Karpas-422 (cell line): ENCODE measurements at regions not wholly inside any gene's neighbourhood (a gene's known extent, or its start where the extent isn't known, plus 50 kb on each side); places are given as distances from the start of the nearest gene placed in this dataset.

Experiments used
- DNase-seq: peaks from one replicate; pipeline ENCODE4 v3.0.0-alpha.2; 2015
- H2AFZ ChIP-seq: fragments of 200-600 bp; sonication (generic); 2 replicates; pipeline ENCODE4 v1.6.1; 2014; ENCODE audit warnings: antibody characterized with exemption, low read length, mixed read lengths
- H3K27ac ChIP-seq: fragments of 200-600 bp; sonication (generic); 2 replicates; pipeline ENCODE4 v1.5.1; 2014; ENCODE audit warnings: mild to moderate bottlenecking, low read length, moderate library complexity
- H3K27me3 ChIP-seq: fragments of 200-600 bp; sonication (generic); 2 replicates; pipeline ENCODE4 v1.6.1; 2014; ENCODE audit warnings: low read length, mixed read lengths
- H3K36me3 ChIP-seq: fragments of 200-600 bp; sonication (generic); 2 replicates; pipeline ENCODE4 v1.6.1; 2014; ENCODE audit warnings: low read length, mixed read lengths; ENCODE audit not compliant: insufficient read depth
- H3K4me1 ChIP-seq: fragments of 200-600 bp; sonication (generic); 2 replicates; pipeline ENCODE4 v1.6.1; 2014; ENCODE audit warnings: mild to moderate bottlenecking, low read length, mixed read lengths
- H3K4me2 ChIP-seq: fragments of 200-600 bp; sonication (generic); 2 replicates; pipeline ENCODE4 v1.6.1; 2014; ENCODE audit warnings: low read length, low read depth, mild to moderate bottlenecking; ENCODE audit not compliant: poor library complexity, severe bottlenecking
- H3K4me3 ChIP-seq: fragments of 200-600 bp; sonication (generic); 2 replicates; pipeline ENCODE4 v1.5.1; 2014; ENCODE audit warnings: mild to moderate bottlenecking, antibody characterized with exemption, low read length, mixed read lengths
- H3K79me2 ChIP-seq: fragments of 200-600 bp; sonication (generic); 2 replicates; pipeline ENCODE4 v1.6.1; 2014; ENCODE audit warnings: mild to moderate bottlenecking, low read length, mixed read lengths
- H3K9ac ChIP-seq: fragments of 200-600 bp; sonication (generic); 2 replicates; pipeline ENCODE4 v1.6.0; 2014; ENCODE audit warnings: low read length
- H3K9me2 ChIP-seq: fragments of 200-600 bp; sonication (generic), shearing (Covaris generic); replicated peaks from 2 replicates; pipeline ENCODE4 v1.6.0; 2014; ENCODE audit warnings: mild to moderate bottlenecking, low read length, moderate library complexity; ENCODE audit not compliant: insufficient read depth
- H3K9me3 ChIP-seq: fragments of 300-700, 200-600 bp; sonication (generic); 2 replicates; pipeline ENCODE4 v1.6.1; 2014; ENCODE audit warnings: low read length, mixed read lengths
- H4K20me1 ChIP-seq: fragments of 200-600 bp; sonication (generic); 2 replicates; pipeline ENCODE4 v1.6.1; 2014; ENCODE audit warnings: mild to moderate bottlenecking, antibody characterized with exemption, low read length, low read depth; ENCODE audit not compliant: insufficient read depth

DNA sequence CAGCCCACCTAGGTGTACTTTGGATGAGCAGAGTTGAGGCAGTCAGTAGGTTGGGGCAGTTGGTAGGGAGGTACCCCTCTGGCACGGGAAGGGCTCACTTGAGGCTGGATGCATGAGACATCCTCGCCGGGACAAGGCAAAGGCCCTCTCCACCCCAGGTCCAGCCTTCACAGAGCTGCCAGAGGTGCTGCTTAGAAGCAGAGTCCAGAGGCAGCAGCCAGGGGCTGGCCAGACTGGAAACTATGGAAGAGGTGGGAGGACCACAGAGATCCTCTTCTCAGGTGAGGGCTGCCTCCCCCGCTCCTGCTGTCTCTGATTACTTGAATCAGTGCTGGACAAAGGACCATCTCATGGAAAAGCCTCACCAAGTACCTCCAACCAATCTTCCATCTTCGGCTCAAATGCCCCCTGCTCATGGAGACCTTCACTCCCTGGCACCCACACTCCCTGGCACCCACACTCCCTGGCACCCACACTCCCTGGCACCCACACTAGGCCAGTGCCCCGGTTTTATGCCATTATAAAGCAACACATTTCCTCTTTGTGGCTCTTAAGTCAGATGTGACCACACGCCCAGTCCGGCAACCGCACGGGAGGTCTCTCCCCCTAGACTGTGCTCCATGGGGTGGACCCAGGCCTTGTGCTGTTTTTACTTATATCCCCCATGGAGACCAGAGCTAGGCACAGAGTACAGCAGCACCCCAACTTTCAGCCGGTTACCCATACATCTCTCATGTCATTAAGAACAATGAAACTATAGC is 100.1 kb downstream of the YTHDF1 start:
- Histone ChIP-seq H2AFZ (no peak overlapping the region), H3K27me3 (no peaks in the 10 kb centered on the region), H3K9ac (no peak overlapping the region), H3K4me2 (no peak overlapping the region), H4K20me1 (no peaks in the 10 kb centered on the region), H3K79me2 (no peaks in the 10 kb centered on the region), H3K36me3 (no peaks in the 10 kb centered on the region), H3K9me3 (peaks cover 13% of the 10 kb centered on the region), H3K27ac (no peak overlapping the region), H3K9me2 (no peaks in the 10 kb centered on the region), H3K4me3 (no peak overlapping the region), H3K4me1 (no peaks in the 10 kb centered on the region)
- no peak for DNase-seq

- Histone ChIP-seq H3K4me1 (no peaks in the 10 kb centered on the region), H3K9me2 (no peaks in the 10 kb centered on the region), H3K4me3 (no peak overlapping the region), H3K27ac (no peak overlapping the region), H3K27me3 (no peaks in the 10 kb centered on the region), H3K36me3 (no peaks in the 10 kb centered on the region), H2AFZ (no peak overlapping the region), H3K9me3 (peaks cover 13% of the 10 kb centered on the region), H3K4me2 (no peak overlapping the region), H3K9ac (no peak overlapping the region), H3K79me2 (no peaks in the 10 kb centered on the region), H4K20me1 (no peaks in the 10 kb centered on the region)
- DNase-seq, result no peak
Observed at GRCh38 chr20:63114693-63115311, 101.1 kb downstream of the YTHDF1 start.

GRCh38 chr20:63114006-63114692 is 101.8 kb downstream of the YTHDF1 start:
- Histone ChIP-seq H3K79me2 (no peaks in the 10 kb centered on the region), H3K27me3 (no peaks in the 10 kb centered on the region), H3K4me1 (no peaks in the 10 kb centered on the region), H3K36me3 (no peaks in the 10 kb centered on the region), H3K4me2 (no peak overlapping the region), H3K9me3 (peaks cover 13% of the 10 kb centered on the region), H3K4me3 (no peak overlapping the region), H3K27ac (no peak overlapping the region), H3K9ac (no peak overlapping the region), H2AFZ (no peak overlapping the region), H4K20me1 (no peaks in the 10 kb centered on the region), H3K9me2 (no peaks in the 10 kb centered on the region)
- DNase-seq, result no peak

GRCh38 chr20:63112491-63113219 is 103.3 kb downstream of the YTHDF1 start:
- DNase-seq, result no peak
- H3K36me3 ChIP-seq, result no peaks in the 10 kb centered on the region
- no peaks in the 10 kb centered on the region for H3K9me2 ChIP-seq
- peaks cover 13% of the 10 kb centered on the region for H3K9me3 ChIP-seq
- no peaks in the 10 kb centered on the region for H3K27me3 ChIP-seq
- no peak overlapping the region for H3K4me3 ChIP-seq
- H2AFZ ChIP-seq, result no peak overlapping the region
- H3K27ac ChIP-seq, result no peak overlapping the region
- H4K20me1 ChIP-seq, result no peaks in the 10 kb centered on the region
- no peak overlapping the region for H3K4me2 ChIP-seq
- no peaks in the 10 kb centered on the region for H3K79me2 ChIP-seq
- no peak overlapping the region for H3K9ac ChIP-seq
- H3K4me1 ChIP-seq, result no peaks in the 10 kb centered on the region

GRCh38 chr20:63108247-63108646 is 101.5 kb upstream of the BHLHE23 start:
- Histone ChIP-seq H3K27ac (no peak overlapping the region), H3K9ac (no peak overlapping the region), H3K9me3 (peaks cover 13% of the 10 kb centered on the region), H2AFZ (no peak overlapping the region), H3K4me2 (no peak overlapping the region), H3K9me2 (no peaks in the 10 kb centered on the region), H3K36me3 (no peaks in the 10 kb centered on the region), H3K27me3 (no peaks in the 10 kb centered on the region), H3K4me3 (no peak overlapping the region), H4K20me1 (no peaks in the 10 kb centered on the region), H3K79me2 (no peaks in the 10 kb centered on the region), H3K4me1 (no peaks in the 10 kb centered on the region)
- DNase-seq, result no peak

DNA sequence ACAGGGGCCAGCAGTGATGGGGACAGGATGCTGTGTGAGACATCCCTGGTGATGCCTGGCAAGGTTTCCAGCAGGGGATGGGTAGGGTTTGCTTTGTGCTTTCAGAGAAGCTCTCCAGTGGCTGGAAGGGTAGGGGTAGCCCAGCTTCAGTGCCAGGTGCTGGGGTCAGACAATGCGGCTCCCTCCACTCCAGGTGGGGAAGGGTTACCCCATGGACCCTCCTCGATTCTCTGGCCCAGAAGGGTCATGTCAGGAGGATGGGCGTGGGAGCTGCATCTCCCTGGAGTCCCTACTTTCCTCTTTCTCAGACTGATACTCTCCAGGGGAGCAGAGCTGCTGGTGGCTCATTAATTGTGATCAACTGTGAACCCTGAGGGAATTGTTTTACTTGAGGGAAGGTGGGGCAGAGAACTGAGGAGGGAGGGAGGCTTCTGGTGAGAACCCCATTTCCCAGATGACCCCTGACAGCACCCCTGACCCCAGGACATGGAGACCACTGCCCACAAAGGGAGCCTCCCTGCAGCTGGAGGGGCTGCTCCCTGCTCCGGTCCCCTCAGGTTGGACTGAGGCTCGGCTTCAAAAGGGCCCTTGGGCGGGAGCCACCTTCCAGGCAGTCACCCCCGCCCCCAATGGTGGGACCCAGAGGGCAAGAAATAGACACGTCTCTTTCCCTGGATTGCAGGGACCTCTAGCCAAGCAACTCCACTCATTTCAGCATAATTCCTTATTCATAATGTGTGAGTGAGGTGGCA is 100.9 kb upstream of the BHLHE23 start:
- no peak overlapping the region for H3K4me3 ChIP-seq
- no peak overlapping the region for H3K4me2 ChIP-seq

GRCh38 chr20:63106765-63107448 is 100.1 kb upstream of the BHLHE23 start:
- Histone ChIP-seq H3K9me3 (peaks cover 9% of the 10 kb centered on the region), H3K27me3 (no peaks in the 10 kb centered on the region), H3K79me2 (no peaks in the 10 kb centered on the region), H2AFZ (no peak overlapping the region), H3K27ac (no peak overlapping the region), H3K4me2 (no peak overlapping the region), H4K20me1 (no peaks in the 10 kb centered on the region), H3K4me3 (no peak overlapping the region), H3K9me2 (no peaks in the 10 kb centered on the region), H3K9ac (no peak overlapping the region), H3K36me3 (no peaks in the 10 kb centered on the region), H3K4me1 (no peaks in the 10 kb centered on the region)
- DNase-seq, result no peak

More for the DNA sequence above, 100.9 kb upstream of the BHLHE23 start:
- no peaks in the 10 kb centered on the region for H4K20me1 ChIP-seq
- no peak overlapping the region for H3K27ac ChIP-seq
- H3K79me2 ChIP-seq, result no peaks in the 10 kb centered on the region
- no peaks in the 10 kb centered on the region for H3K36me3 ChIP-seq
- H2AFZ ChIP-seq, result no peak overlapping the region
- H3K27me3 ChIP-seq, result no peaks in the 10 kb centered on the region
- H3K9me2 ChIP-seq, result no peaks in the 10 kb centered on the region
- no peak overlapping the region for H3K9ac ChIP-seq
- H3K9me3 ChIP-seq, result peaks cover 13% of the 10 kb centered on the region
- DNase-seq, result no peak
- no peaks in the 10 kb centered on the region for H3K4me1 ChIP-seq
